Heart right ventricle (tissue), 16 donors: ENCODE measurements at regions not wholly inside any gene's neighbourhood (a gene's known extent, or its start where the extent isn't known, plus 50 kb on each side); places are given as distances from the start of the nearest gene placed in this dataset.

Experiments used
- ATAC-seq, 8 donors: fragments of 200-7000 bp; cut with Tn5 transposase; one replicate each; pipeline ENCODE4 v1.9.1; 2020; ENCODE audit warnings: mild to moderate bottlenecking in 8 of 8, moderate library complexity in 8 of 8, moderate number of reproducible peaks in 1 of 8
- DNase-seq, 2 donors: peaks; one replicate each; pipeline ENCODE4 v3.0.0-alpha.2; 2020
- H3K27ac ChIP-seq, 10 donors: fragments of 200-600 bp; sonication (generic) in 2 of 10; one replicate each; pipeline versions ENCODE4 v1.5.0 to v1.8.0; 2020 to 2022; ENCODE audit warnings: mild to moderate bottlenecking in 3 of 10
- H3K27me3 ChIP-seq, 7 donors: fragments of 200-600 bp; one replicate each; pipeline ENCODE4 v1.8.0; 2021 to 2022; ENCODE audit warnings: mild to moderate bottlenecking in 2 of 7
- H3K36me3 ChIP-seq, 9 donors: fragments of 200-600 bp; sonication (generic) in 1 of 9; one replicate each; pipeline versions ENCODE4 v1.5.0 to v1.8.0; 2020 to 2022; ENCODE audit warnings: mild to moderate bottlenecking in 2 of 9
- H3K4me1 ChIP-seq, 9 donors: fragments of 200-600 bp; sonication (generic) in 1 of 9; one replicate each; pipeline versions ENCODE4 v1.5.0 to v1.8.0; 2020 to 2022; ENCODE audit warnings: mild to moderate bottlenecking in 4 of 9
- H3K4me3 ChIP-seq, 10 donors: fragments of 200-600 bp; sonication (generic) in 2 of 10; one replicate each; pipeline versions ENCODE4 v1.5.0 to v1.8.0; 2020 to 2022; ENCODE audit warnings: mild to moderate bottlenecking in 7 of 10, moderate library complexity in 2 of 10
- H3K9me3 ChIP-seq, 11 donors: fragments of 200-600 bp in 10 of 11; sonication (generic) in 2 of 11; one replicate each; pipeline versions ENCODE4 v1.5.0 to v1.8.0; 2013 to 2022; ENCODE audit warnings: mild to moderate bottlenecking in 2 of 11, control low read depth in 1 of 11, moderate library complexity in 1 of 11
- WGBS, 2 donors: extraction: QIAGEN DNeasy Blood & Tissue Kit; methylation state at CpG; one replicate each; pipeline ENCODE4 v1.1.7; 2013; ENCODE audit warnings: inconsistent platforms in 1 of 2; 5-methylcytosine and 5-hydroxymethylcytosine counted together
- intact Hi-C, 10 donors: fragments of 100-400 bp; cut with DNase I; formaldehyde crosslinking; loops; one replicate each; pipeline versions ENCODE4 v1.11.1 to v1.14.2; 2022
- TF ChIP-seq, protein P1 (sequence below), 9 donors: fragments of 200-600 bp; sonication (generic) in 2 of 9; IDR thresholded peaks; one replicate each; pipeline versions ENCODE4 v1.5.0 to v1.8.0; 2021 to 2022; ENCODE audit warnings: antibody characterized with exemption in 9 of 9, mild to moderate bottlenecking in 5 of 9, moderate library complexity in 1 of 9
- donor health status: Arrhythmogenic right ventricular cardiomyopathy.
- donor health status: ischemic (EF 13 %, LVEDD 7.1; RV severe dilation, severe dysfunction).
- donor health status: healthy with polysubstance abuse.
- donor health status: DM: no; HTN: yes; CAD: no.
- donor health status: DM: no; HTN: no; CAD: no.
- donor health status: ischemic (EF 25% LVEDD 6.9; RV normal size, moderate dysfunction).
- donor health status: ischemic (EF 25% LVEDD 5.7; RV mildly dilated, moderate dysfunction).
- donor health status: healthy.
- donor health status: DM: yes; HTN: yes; CAD: no.
- donor health status: Ischemic cardiomyopathy.
- donor health status: ischemic (EF 35%, LVEDD 5.7; RV mildly dilated, moderate dysfunction).
- donor health status: nonischemic (EF 11% LVEDD 7.7; RV severe dilation, severe dysfunction).
- donor health status: DM: yes; HTN: yes; CAD: no.
- donor health status: PGD.
- donor health status: ischemic (EF 29% LVEDD 5.4; RV normal size, mild dysfunction).
- donor health status: nonischemic (EF 23%, LVEDD 6.1; RV moderate dilation, normal function).

DNA sequence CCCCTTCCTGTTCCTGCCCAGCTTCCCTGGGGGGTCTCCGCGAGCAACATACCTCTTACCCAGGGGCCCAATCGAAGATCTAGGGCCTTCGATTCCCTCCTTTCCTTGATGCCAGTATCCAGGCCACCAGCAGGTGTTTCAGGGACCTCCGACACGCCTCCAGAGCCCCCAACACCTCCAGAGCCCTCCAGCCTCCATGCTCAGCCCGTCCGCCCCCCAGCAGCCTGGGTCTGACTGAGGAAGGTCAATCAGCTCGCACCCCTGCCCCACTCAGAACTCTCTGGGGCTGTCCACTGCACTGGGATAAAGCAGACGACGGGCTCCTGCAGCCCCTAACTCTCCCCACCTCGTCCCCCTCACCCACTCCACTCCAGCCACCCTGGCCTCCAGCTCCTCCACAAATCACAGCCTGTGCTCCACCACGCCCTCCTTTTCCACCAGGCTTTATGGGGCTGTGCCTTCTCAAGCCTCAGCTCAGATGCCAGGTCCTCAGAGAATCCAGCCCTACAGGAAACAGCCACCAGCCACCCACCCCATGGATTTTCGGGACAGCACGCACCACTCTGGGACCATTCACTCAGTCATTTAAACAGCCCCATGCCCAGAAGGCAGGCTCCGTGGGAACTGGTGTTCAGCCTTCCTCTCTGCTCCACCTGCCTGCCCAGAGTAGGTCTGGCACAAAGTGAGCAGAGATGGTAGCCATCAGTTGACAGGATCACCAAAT lies 247.1 kb downstream of the RBFOX3 start:
- DNase-seq (no peak), ATAC-seq (no peak)
- peaks cover 0 to 83% (median 77%) of the 10 kb centered on the region in 7 donors for H3K27me3 ChIP-seq
- no peaks in the 10 kb centered on the region for H3K36me3 ChIP-seq
- 74 to 76% methylated on average over 16 of the region's 16 CpGs for WGBS, 2 donors
- H3K4me3 ChIP-seq, result no peak overlapping the region
- TF ChIP-seq, protein P1, sequence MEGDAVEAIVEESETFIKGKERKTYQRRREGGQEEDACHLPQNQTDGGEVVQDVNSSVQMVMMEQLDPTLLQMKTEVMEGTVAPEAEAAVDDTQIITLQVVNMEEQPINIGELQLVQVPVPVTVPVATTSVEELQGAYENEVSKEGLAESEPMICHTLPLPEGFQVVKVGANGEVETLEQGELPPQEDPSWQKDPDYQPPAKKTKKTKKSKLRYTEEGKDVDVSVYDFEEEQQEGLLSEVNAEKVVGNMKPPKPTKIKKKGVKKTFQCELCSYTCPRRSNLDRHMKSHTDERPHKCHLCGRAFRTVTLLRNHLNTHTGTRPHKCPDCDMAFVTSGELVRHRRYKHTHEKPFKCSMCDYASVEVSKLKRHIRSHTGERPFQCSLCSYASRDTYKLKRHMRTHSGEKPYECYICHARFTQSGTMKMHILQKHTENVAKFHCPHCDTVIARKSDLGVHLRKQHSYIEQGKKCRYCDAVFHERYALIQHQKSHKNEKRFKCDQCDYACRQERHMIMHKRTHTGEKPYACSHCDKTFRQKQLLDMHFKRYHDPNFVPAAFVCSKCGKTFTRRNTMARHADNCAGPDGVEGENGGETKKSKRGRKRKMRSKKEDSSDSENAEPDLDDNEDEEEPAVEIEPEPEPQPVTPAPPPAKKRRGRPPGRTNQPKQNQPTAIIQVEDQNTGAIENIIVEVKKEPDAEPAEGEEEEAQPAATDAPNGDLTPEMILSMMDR (IDR thresholded peaks at IDR 0.05), result no peak
- H3K9me3 ChIP-seq, result no peaks in the 10 kb centered on the region
- intact Hi-C loops, result no loop called here
- no peaks in the 10 kb centered on the region for H3K4me1 ChIP-seq
- H3K27ac ChIP-seq, result no peak overlapping the region

DNA sequence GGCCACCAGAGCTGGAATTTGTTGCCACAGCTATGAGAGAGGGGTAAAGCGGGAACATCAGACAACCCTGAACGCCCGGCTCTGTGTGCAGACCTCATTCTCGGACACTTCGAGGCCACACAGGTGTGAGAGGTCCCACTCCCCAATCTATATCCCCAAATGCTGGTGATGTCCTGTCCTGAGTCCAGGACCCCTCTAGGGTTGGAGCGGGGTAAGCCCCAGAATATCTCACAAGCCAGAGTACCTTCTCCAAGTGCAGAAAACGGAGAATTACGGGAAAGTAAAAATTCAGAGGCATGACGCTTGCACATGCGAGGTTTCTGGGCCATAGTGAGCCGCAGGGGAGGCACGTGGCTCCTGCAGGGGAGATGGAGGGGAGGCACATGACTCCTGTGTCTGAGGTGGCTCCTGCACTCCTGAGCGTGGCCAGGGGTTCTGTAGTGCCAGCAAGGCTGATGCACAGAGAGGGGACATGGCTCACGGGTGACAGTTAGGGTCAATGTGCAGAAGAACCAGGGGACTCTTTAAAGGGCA lies 248.0 kb downstream of the RBFOX3 start:
- 81 to 89% methylated on average over 14 of the region's 14 CpGs for WGBS, 2 donors
- no peak for ATAC-seq
- Histone ChIP-seq H3K27me3 (peaks cover 0 to 83% (median 79%) of the 10 kb centered on the region in 7 donors), H3K4me3 (no peak overlapping the region), H3K36me3 (no peaks in the 10 kb centered on the region), H3K27ac (no peak overlapping the region), H3K9me3 (no peaks in the 10 kb centered on the region), H3K4me1 (no peaks in the 10 kb centered on the region)
- DNase-seq, result no peak
- TF ChIP-seq, protein P1 (IDR thresholded peaks at IDR 0.05), result no peak
- intact Hi-C loops, result no loop called here

DNA sequence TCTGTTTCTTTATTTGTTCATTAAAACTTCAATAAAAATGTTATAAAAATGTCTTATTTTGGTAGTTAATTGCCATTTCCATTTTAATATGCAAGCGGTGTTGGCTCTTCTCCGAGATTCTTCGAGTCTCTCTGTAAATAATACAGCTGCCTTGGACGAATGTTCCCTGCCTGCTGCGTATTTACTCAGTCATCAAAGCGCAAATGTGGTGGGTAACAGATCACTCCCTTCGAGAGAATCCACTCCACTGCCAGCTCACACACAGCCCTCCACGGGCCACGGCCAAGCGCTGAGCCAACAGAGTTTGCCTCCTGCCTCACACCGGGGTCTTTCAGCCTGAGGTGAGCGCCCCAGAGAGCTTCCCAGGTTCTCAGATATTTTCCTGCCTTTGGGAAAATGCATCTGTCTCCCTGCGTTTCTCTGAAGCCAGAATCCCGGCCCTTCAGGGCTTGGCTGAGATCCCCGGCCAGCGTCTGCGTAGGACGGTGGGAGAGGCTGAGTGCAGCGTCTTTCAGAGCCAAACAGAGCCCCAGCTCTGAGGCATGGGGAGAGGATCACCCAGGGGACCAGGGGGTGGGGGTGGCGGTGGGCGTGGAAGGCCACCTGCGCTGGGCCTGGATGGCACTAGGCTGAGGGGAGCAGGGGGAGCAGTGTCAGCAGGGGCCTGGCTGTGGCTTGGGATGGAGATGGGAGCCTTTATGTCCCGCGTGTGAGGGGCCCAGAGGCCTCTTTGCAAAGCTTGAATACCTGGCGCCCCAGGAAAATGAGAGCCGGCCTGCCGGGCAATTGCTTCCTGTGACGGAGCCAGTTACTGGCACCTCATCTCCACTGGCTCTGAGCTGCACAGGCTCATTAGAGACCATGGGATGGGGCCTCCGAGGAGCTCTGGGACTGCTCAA lies 248.7 kb downstream of the RBFOX3 start:
- 61 to 64% methylated on average over 29 of the region's 29 CpGs for WGBS, 2 donors
- Histone ChIP-seq H3K4me3 (no peak overlapping the region), H3K27me3 (peaks cover 0 to 84% (median 78%) of the 10 kb centered on the region in 7 donors), H3K9me3 (no peaks in the 10 kb centered on the region), H3K4me1 (no peaks in the 10 kb centered on the region), H3K36me3 (no peaks in the 10 kb centered on the region), H3K27ac (no peak overlapping the region)
- intact Hi-C loops, result no loop called here
- TF ChIP-seq, protein P1 (IDR thresholded peaks at IDR 0.05), result no peak
- ATAC-seq, result no peak
- no peak for DNase-seq

DNA sequence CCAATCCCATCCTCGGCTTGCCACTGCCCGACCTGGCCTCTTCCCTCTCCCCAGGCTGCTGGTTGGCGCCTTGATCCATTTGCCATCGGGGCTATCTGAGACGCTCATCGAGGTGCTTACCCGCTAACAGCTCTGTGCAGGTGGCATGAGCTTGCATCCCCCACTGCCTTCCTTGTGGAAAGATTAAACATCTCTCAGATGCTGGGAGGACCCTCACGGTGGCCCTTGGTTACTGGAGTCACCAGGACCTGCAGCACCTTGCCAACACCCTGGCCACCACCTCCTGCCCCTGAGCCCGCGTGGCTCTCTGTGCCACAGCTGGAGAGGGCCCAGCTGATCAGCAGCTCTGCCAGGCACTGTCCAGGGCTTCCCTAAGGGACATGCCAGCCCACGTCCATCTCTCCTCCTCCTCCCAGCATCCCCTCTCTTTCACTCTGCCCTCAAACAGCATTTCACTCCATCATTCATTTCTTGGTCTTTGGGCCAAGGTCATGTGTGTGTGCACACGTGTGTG lies 249.6 kb downstream of the RBFOX3 start:
- peaks cover 0 to 86% (median 79%) of the 10 kb centered on the region in 7 donors for H3K27me3 ChIP-seq
- no peak for DNase-seq
- no peaks in the 10 kb centered on the region for H3K4me1 ChIP-seq
- H3K9me3 ChIP-seq, result no peaks in the 10 kb centered on the region
- no peak overlapping the region for H3K27ac ChIP-seq
- 67 to 76% methylated on average over 12 of the region's 12 CpGs for WGBS, 2 donors
- ATAC-seq, result no peak
- no peaks in the 10 kb centered on the region for H3K36me3 ChIP-seq
- intact Hi-C loops, result no loop called here
- no peak overlapping the region for H3K4me3 ChIP-seq
- TF ChIP-seq, protein P1 (IDR thresholded peaks at IDR 0.05), result no peak
